Transverse colon (tissue), 4 donors: ENCODE measurements at regions not wholly inside any gene's neighbourhood (a gene's known extent, or its start where the extent isn't known, plus 50 kb on each side); places are given as distances from the start of the nearest gene placed in this dataset.

ENCODE experiments used
- POLR2A ChIP-seq: fragments of 450-650 bp; IDR thresholded peaks from one replicate; pipeline ENCODE4 v1.6.1; 2016; ENCODE audit warnings: antibody characterized with exemption, mild to moderate bottlenecking, moderate library complexity
- POLR2AphosphoS5 ChIP-seq, 3 donors: sonication (generic); formaldehyde crosslinking; IDR thresholded peaks; one replicate each; pipeline ENCODE4 v1.6.1; 2016; ENCODE audit warnings: antibody characterized with exemption in 3 of 3
- TF ChIP-seq, protein P1 (sequence below), 5 experiments: fragments of 200-600 bp in 3 of 5; fragments of 450-650 bp in 2 of 5; sonication (generic) in 3 of 5; IDR thresholded peaks; 1 replicate in 2 of 5; 2 replicates in 3 of 5; pipeline ENCODE4 v1.5.1; 2016 to 2017; ENCODE audit warnings: antibody characterized with exemption in 5 of 5, inconsistent platforms in 3 of 5, mild to moderate bottlenecking in 2 of 5, moderate library complexity in 1 of 5

DNA sequence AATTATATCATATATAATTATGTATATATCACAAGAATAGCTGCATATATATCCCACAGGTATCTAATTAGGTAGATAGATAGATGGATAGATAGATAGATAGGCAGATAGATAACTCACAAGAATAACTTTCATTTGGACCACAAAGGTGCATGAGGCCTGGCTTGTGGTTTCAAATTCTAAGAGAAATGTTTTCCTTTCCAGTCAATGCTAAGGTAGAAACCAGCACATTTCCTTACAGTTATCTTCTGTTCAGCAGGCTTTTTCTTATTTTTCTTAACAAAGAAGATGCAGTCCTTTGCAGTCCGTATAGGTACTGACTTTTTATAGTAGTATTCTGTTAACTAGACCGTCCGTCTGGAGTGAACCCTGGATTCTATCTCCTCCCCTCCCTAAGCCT lies 152.9 kb upstream of the ANKFN1 start:
- TF ChIP-seq, protein P1, sequence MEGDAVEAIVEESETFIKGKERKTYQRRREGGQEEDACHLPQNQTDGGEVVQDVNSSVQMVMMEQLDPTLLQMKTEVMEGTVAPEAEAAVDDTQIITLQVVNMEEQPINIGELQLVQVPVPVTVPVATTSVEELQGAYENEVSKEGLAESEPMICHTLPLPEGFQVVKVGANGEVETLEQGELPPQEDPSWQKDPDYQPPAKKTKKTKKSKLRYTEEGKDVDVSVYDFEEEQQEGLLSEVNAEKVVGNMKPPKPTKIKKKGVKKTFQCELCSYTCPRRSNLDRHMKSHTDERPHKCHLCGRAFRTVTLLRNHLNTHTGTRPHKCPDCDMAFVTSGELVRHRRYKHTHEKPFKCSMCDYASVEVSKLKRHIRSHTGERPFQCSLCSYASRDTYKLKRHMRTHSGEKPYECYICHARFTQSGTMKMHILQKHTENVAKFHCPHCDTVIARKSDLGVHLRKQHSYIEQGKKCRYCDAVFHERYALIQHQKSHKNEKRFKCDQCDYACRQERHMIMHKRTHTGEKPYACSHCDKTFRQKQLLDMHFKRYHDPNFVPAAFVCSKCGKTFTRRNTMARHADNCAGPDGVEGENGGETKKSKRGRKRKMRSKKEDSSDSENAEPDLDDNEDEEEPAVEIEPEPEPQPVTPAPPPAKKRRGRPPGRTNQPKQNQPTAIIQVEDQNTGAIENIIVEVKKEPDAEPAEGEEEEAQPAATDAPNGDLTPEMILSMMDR (IDR thresholded peaks at IDR 0.05): no peak
- TF ChIP-seq POLR2AphosphoS5 (IDR thresholded peaks at IDR 0.05): no peak
- no peak for TF ChIP-seq POLR2A
